Erythroblast (primary cell): ENCODE measurements at regions not wholly inside any gene's neighbourhood (a gene's known extent, or its start where the extent isn't known, plus 50 kb on each side); places are given as distances from the start of the nearest gene placed in this dataset.

ENCODE experiments used
- GATA1 ChIP-seq: IDR thresholded peaks from 2 replicates; pipeline ENCODE4 v1.6.1; 2011; ENCODE audit warnings: low read depth, mild to moderate bottlenecking, control low read depth, low read length, moderate library complexity
- POLR2A ChIP-seq: IDR thresholded peaks from 2 replicates; pipeline ENCODE4 v1.6.1; 2011; ENCODE audit warnings: mild to moderate bottlenecking, low read length

- TF ChIP-seq POLR2A (no peak), GATA1 (no peak)
These were observed 348.1 kb downstream of the THBS2 start for GRCh38 chr6:168905451-168906090.
